ENCODE measurements at regions not wholly inside any gene's neighbourhood (a gene's known extent, or its start where the extent isn't known, plus 50 kb on each side); places are given as distances from the start of the nearest gene placed in this dataset.

- Mint-ChIP-seq H3K27me3 (ENCODE audit: unreplicated experiment) (peaks cover 4% of the 10 kb centered on the region), H3K9me3 (ENCODE audit: unreplicated experiment) (no peaks in the 10 kb centered on the region), H3K27ac (ENCODE audit: unreplicated experiment) (no peak overlapping the region), H3K4me3 (ENCODE audit: unreplicated experiment) (no peak overlapping the region), H3K4me1 (ENCODE audit: unreplicated experiment) (peaks cover 36% of the 10 kb centered on the region), H3K36me3 (ENCODE audit: low read depth, unreplicated experiment) (no peaks in the 10 kb centered on the region)
- no peak for DNase-seq (ENCODE audit: low spot score)
- TF ChIP-seq CTCF (IDR thresholded peaks at IDR 0.05; ENCODE audit: unreplicated experiment), result no peak
Observed at GRCh38 chr4:38565271-38566199, 98.5 kb upstream of the KLF3 start.

GRCh38 chr4:38566806-38567398 is 97.1 kb upstream of the KLF3 start:
- H3K4me1 Mint-ChIP-seq (ENCODE audit: unreplicated experiment), result peaks cover 28% of the 10 kb centered on the region
- DNase-seq (ENCODE audit: low spot score), result no peak
- H3K36me3 Mint-ChIP-seq (ENCODE audit: low read depth, unreplicated experiment), result no peaks in the 10 kb centered on the region
- H3K27me3 Mint-ChIP-seq (ENCODE audit: unreplicated experiment), result no peaks in the 10 kb centered on the region
- no peak overlapping the region for H3K4me3 Mint-ChIP-seq (ENCODE audit: unreplicated experiment)
- no peaks in the 10 kb centered on the region for H3K9me3 Mint-ChIP-seq (ENCODE audit: unreplicated experiment)
- TF ChIP-seq CTCF (IDR thresholded peaks at IDR 0.05; ENCODE audit: unreplicated experiment), result no peak
- H3K27ac Mint-ChIP-seq (ENCODE audit: unreplicated experiment), result no peak overlapping the region

- no peak for DNase-seq (ENCODE audit: low spot score)
- Mint-ChIP-seq H3K36me3 (ENCODE audit: low read depth, unreplicated experiment) (no peaks in the 10 kb centered on the region), H3K27ac (ENCODE audit: unreplicated experiment) (no peak overlapping the region), H3K27me3 (ENCODE audit: unreplicated experiment) (no peaks in the 10 kb centered on the region), H3K4me1 (ENCODE audit: unreplicated experiment) (peaks cover 22% of the 10 kb centered on the region), H3K4me3 (ENCODE audit: unreplicated experiment) (no peak overlapping the region), H3K9me3 (ENCODE audit: unreplicated experiment) (no peaks in the 10 kb centered on the region)
- no peak for TF ChIP-seq CTCF (IDR thresholded peaks at IDR 0.05; ENCODE audit: unreplicated experiment)
Observed at GRCh38 chr4:38567457-38567856, 96.5 kb upstream of the KLF3 start.

- no peak overlapping the region for H3K27ac Mint-ChIP-seq (ENCODE audit: unreplicated experiment)
- H3K4me1 Mint-ChIP-seq (ENCODE audit: unreplicated experiment), result peaks cover 11% of the 10 kb centered on the region
- DNase-seq (ENCODE audit: low spot score), result no peak
- no peaks in the 10 kb centered on the region for H3K36me3 Mint-ChIP-seq (ENCODE audit: low read depth, unreplicated experiment)
- no peak overlapping the region for H3K4me3 Mint-ChIP-seq (ENCODE audit: unreplicated experiment)
- H3K27me3 Mint-ChIP-seq (ENCODE audit: unreplicated experiment), result no peaks in the 10 kb centered on the region
- TF ChIP-seq CTCF (IDR thresholded peaks at IDR 0.05; ENCODE audit: unreplicated experiment), result no peak
- H3K9me3 Mint-ChIP-seq (ENCODE audit: unreplicated experiment), result no peaks in the 10 kb centered on the region
Observed at GRCh38 chr4:38568768-38569167, 95.2 kb upstream of the KLF3 start.
